CD14-positive monocyte (primary cell): ENCODE measurements at regions not wholly inside any gene's neighbourhood (a gene's known extent, or its start where the extent isn't known, plus 50 kb on each side); places are given as distances from the start of the nearest gene placed in this dataset.

Experiments used
- DNase-seq, 3 donors: peaks; one replicate each; pipeline ENCODE4 v3.0.0-alpha.2; 2011 to 2022
- H2AFZ ChIP-seq: 2 replicates; pipeline ENCODE4 v1.6.0; 2012; ENCODE audit warnings: mild to moderate bottlenecking, low read depth, low read length, inconsistent platforms; ENCODE audit not compliant: insufficient read depth, poor library complexity, severe bottlenecking
- H3K27ac ChIP-seq, 2 donors: 1 replicate in 1 of 2; 2 replicates in 1 of 2; pipeline ENCODE4 v1.5.1; 2012 to 2013; ENCODE audit warnings: low read length in 2 of 2, control low read depth in 1 of 2, inconsistent platforms in 1 of 2, low read depth in 1 of 2, mild to moderate bottlenecking in 1 of 2
- H3K27me3 ChIP-seq, 2 donors: one replicate each; pipeline versions ENCODE4 v1.6.0 to v1.6.1; 2011 to 2013; ENCODE audit warnings: low read length in 2 of 2; ENCODE audit not compliant: control insufficient read depth in 2 of 2, insufficient read depth in 2 of 2
- H3K36me3 ChIP-seq, 2 donors: replicated peaks in 1 of 2; 1 replicate in 1 of 2; 2 replicates in 1 of 2; pipeline versions ENCODE4 v1.5.1 to v1.6.1; 2012 to 2013; ENCODE audit warnings: low read length in 2 of 2, control low read depth in 1 of 2, inconsistent platforms in 1 of 2, mild to moderate bottlenecking in 1 of 2; ENCODE audit not compliant: insufficient read depth in 2 of 2, control insufficient read depth in 1 of 2
- H3K4me1 ChIP-seq, 2 donors: 1 replicate in 1 of 2; 2 replicates in 1 of 2; pipeline versions ENCODE4 v1.5.1 to v1.6.1; 2012 to 2013; ENCODE audit warnings: low read length in 2 of 2, control low read depth in 1 of 2, inconsistent platforms in 1 of 2, mild to moderate bottlenecking in 1 of 2, moderate library complexity in 1 of 2; ENCODE audit not compliant: insufficient read depth in 2 of 2, control insufficient read depth in 1 of 2
- H3K4me2 ChIP-seq: replicated peaks from 2 replicates; pipeline ENCODE3; 2012; ENCODE audit warnings: low read length, moderate library complexity, mild to moderate bottlenecking; ENCODE audit not compliant: poor library complexity, severe bottlenecking; ENCODE audit errors: extremely low read depth
- H3K4me3 ChIP-seq, 3 experiments: fragments of 200-600 bp in 1 of 3; sonication (generic) in 1 of 3; replicated peaks in 1 of 3; 1 replicate in 2 of 3; 2 replicates in 1 of 3; pipeline ENCODE4 v1.5.1; 2011 to 2013; ENCODE audit warnings: low read length in 3 of 3, mild to moderate bottlenecking in 3 of 3, control low read depth in 2 of 3, low read depth in 2 of 3, inconsistent platforms in 1 of 3, moderate library complexity in 1 of 3
- H3K79me2 ChIP-seq: 2 replicates; pipeline ENCODE4 v1.6.0; 2012; ENCODE audit warnings: mild to moderate bottlenecking, control low read depth, inconsistent platforms, low read length, moderate library complexity; ENCODE audit not compliant: insufficient read depth
- H3K9ac ChIP-seq: 2 replicates; pipeline ENCODE4 v1.6.0; 2017; ENCODE audit warnings: low read length, mild to moderate bottlenecking; ENCODE audit not compliant: insufficient read depth, poor library complexity, severe bottlenecking
- H3K9me3 ChIP-seq, 2 donors: replicated peaks in 1 of 2; 1 replicate in 1 of 2; 2 replicates in 1 of 2; pipeline versions ENCODE4 v1.5.1 to v1.6.1; 2012 to 2013; ENCODE audit warnings: low read length in 2 of 2, control low read depth in 1 of 2; ENCODE audit not compliant: control insufficient read depth in 1 of 2, insufficient read depth in 1 of 2
- H4K20me1 ChIP-seq: 2 replicates; pipeline ENCODE4 v1.6.0; 2012; ENCODE audit warnings: mild to moderate bottlenecking, low read length, control low read depth, moderate library complexity; ENCODE audit not compliant: insufficient read depth
- H3K27ac Mint-ChIP-seq, 7 donors: one replicate each; pipeline ENCODE4 v1.8.0; 2020; ENCODE audit warnings: mild to moderate bottlenecking in 7 of 7, mixed read lengths in 7 of 7, moderate library complexity in 6 of 7, inconsistent platforms in 2 of 7
- H3K27me3 Mint-ChIP-seq, 3 donors: one replicate each; pipeline ENCODE4 v1.8.0; 2021 to 2022; ENCODE audit warnings: low read depth in 3 of 3, mild to moderate bottlenecking in 3 of 3, mixed read lengths in 3 of 3, moderate library complexity in 3 of 3, inconsistent platforms in 1 of 3
- H3K36me3 Mint-ChIP-seq, 2 donors: one replicate each; pipeline ENCODE4 v1.8.0; 2020; ENCODE audit warnings: mixed read lengths in 2 of 2, inconsistent platforms in 1 of 2, mild to moderate bottlenecking in 1 of 2
- H3K4me1 Mint-ChIP-seq: one replicate; pipeline ENCODE4 v1.8.0; 2020; ENCODE audit warnings: mild to moderate bottlenecking, mixed read lengths
- H3K4me3 Mint-ChIP-seq, 2 donors: one replicate each; pipeline ENCODE4 v1.8.0; 2020; ENCODE audit warnings: mild to moderate bottlenecking in 2 of 2, mixed read lengths in 2 of 2, moderate library complexity in 1 of 2
- H3K9me3 Mint-ChIP-seq, 7 donors: one replicate each; pipeline ENCODE4 v1.8.0; 2020 to 2022; ENCODE audit warnings: mixed read lengths in 7 of 7, mild to moderate bottlenecking in 6 of 7, moderate library complexity in 6 of 7, inconsistent platforms in 2 of 7
- WGBS: methylation state at CpG from one replicate; pipeline ENCODE4 v1.1.5; 2013; ENCODE audit warnings: missing lambda C conversion rate; ENCODE audit not compliant: insufficient coverage; 5-methylcytosine and 5-hydroxymethylcytosine counted together
- intact Hi-C, 2 donors: fragments of 100-400 bp; cut with micrococcal nuclease; formaldehyde crosslinking; loops; one replicate each; pipeline versions ENCODE4 v1.15.0 to v1.15.1; 2023
- TF ChIP-seq, protein P1 (sequence below): fragments of 200-600 bp; IDR thresholded peaks from one replicate; pipeline ENCODE4 v1.8.0; 2022; ENCODE audit warnings: antibody characterized with exemption, mild to moderate bottlenecking

DNA sequence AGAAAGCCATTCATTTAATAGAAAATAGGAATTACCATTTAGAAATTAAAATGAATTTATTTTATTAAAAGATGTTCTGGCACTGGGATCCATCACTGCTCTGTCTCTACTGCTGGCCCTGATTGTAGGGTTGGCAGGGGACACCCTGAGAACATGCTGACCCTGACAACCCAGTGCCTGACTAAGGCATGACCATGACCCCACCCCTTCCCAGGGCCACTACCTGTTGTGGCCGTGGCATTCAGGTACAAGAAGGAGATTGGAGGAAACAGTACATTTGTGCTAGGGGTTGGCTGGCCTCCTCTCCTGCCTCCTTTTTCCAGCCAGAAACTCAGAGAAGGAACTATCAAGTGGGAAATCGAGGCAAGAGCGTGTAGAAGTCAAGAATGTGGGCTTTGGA lies 197.0 kb upstream of the ZMIZ1 start:
- Mint-ChIP-seq H3K27ac (no peak overlapping the region), H3K36me3 (no peaks in the 10 kb centered on the region)
- 100% methylated on average over 2 of the region's 3 CpGs for WGBS

DNA sequence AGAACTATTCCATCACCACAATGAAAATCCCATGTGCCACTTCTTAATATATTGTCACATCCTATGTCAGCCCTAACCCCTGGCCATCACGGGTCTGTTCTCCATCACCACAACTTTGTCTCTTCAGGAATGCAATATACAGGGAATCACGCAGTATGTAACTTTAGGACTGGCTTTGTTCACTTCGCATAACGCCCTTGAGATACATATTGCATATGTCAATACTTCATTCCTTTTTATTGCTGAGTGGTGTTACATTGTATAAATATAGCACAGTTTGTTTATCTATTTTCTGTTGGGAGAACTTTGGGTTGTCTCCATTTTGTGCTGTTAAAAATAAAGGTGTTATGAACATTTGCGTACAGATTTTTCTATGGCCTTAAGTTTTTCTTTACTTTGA lies 195.4 kb upstream of the ZMIZ1 start:
- peaks cover 0 to 4% (median 0%) of the 10 kb centered on the region in 7 donors for H3K9me3 Mint-ChIP-seq
- Histone ChIP-seq H3K79me2 (no peaks in the 10 kb centered on the region), H4K20me1 (no peaks in the 10 kb centered on the region), H2AFZ (no peak overlapping the region), H3K4me1 (no peaks in the 10 kb centered on the region), H3K27ac (no peak overlapping the region), H3K4me2 (no peak overlapping the region), H3K27me3 (peaks cover 2 to 5% of the 10 kb centered on the region in 2 donors), H3K9me3 (no peaks in the 10 kb centered on the region), H3K36me3 (no peaks in the 10 kb centered on the region), H3K9ac (no peak overlapping the region), H3K4me3 (no peak overlapping the region)
- H3K4me3 Mint-ChIP-seq, result no peak overlapping the region
- H3K27me3 Mint-ChIP-seq, result peaks cover 12 to 33% (median 18%) of the 10 kb centered on the region in 3 donors
- WGBS, result 100% methylated on average over 1 of the region's 5 CpGs
- intact Hi-C loops, result no loop called here
- TF ChIP-seq, protein P1, sequence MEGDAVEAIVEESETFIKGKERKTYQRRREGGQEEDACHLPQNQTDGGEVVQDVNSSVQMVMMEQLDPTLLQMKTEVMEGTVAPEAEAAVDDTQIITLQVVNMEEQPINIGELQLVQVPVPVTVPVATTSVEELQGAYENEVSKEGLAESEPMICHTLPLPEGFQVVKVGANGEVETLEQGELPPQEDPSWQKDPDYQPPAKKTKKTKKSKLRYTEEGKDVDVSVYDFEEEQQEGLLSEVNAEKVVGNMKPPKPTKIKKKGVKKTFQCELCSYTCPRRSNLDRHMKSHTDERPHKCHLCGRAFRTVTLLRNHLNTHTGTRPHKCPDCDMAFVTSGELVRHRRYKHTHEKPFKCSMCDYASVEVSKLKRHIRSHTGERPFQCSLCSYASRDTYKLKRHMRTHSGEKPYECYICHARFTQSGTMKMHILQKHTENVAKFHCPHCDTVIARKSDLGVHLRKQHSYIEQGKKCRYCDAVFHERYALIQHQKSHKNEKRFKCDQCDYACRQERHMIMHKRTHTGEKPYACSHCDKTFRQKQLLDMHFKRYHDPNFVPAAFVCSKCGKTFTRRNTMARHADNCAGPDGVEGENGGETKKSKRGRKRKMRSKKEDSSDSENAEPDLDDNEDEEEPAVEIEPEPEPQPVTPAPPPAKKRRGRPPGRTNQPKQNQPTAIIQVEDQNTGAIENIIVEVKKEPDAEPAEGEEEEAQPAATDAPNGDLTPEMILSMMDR, result no peak
- H3K4me1 Mint-ChIP-seq, result peaks cover 3% of the 10 kb centered on the region
- H3K36me3 Mint-ChIP-seq, result no peaks in the 10 kb centered on the region
- no peak for DNase-seq
- no peak overlapping the region for H3K27ac Mint-ChIP-seq

More for the DNA sequence above, 197.0 kb upstream of the ZMIZ1 start:
- intact Hi-C loops, result no loop called here
- H3K4me3 Mint-ChIP-seq, result no peak overlapping the region
- peaks cover 12 to 33% (median 18%) of the 10 kb centered on the region in 3 donors for H3K27me3 Mint-ChIP-seq
- TF ChIP-seq, protein P1, result no peak
- Histone ChIP-seq H2AFZ (no peak overlapping the region), H3K36me3 (no peaks in the 10 kb centered on the region), H3K9ac (no peak overlapping the region), H3K27ac (no peak overlapping the region), H3K27me3 (peaks cover 2 to 5% of the 10 kb centered on the region in 2 donors), H3K4me1 (no peaks in the 10 kb centered on the region), H3K4me2 (no peak overlapping the region), H3K4me3 (no peak overlapping the region), H3K79me2 (no peaks in the 10 kb centered on the region), H3K9me3 (no peaks in the 10 kb centered on the region), H4K20me1 (no peaks in the 10 kb centered on the region)
- DNase-seq, result no peak
- peaks cover 0 to 2% (median 0%) of the 10 kb centered on the region in 7 donors for H3K9me3 Mint-ChIP-seq
- H3K4me1 Mint-ChIP-seq, result peaks cover 3% of the 10 kb centered on the region
